CD14-positive monocyte (primary cell): ENCODE measurements at regions not wholly inside any gene's neighbourhood (a gene's known extent, or its start where the extent isn't known, plus 50 kb on each side); places are given as distances from the start of the nearest gene placed in this dataset.

Source experiments
- DNase-seq, 3 donors: peaks; one replicate each; pipeline ENCODE4 v3.0.0-alpha.2; 2011 to 2022
- H2AFZ ChIP-seq: 2 replicates; pipeline ENCODE4 v1.6.0; 2012; ENCODE audit warnings: mild to moderate bottlenecking, low read depth, low read length, inconsistent platforms; ENCODE audit not compliant: insufficient read depth, poor library complexity, severe bottlenecking
- H3K27ac ChIP-seq, 2 donors: 1 replicate in 1 of 2; 2 replicates in 1 of 2; pipeline ENCODE4 v1.5.1; 2012 to 2013; ENCODE audit warnings: low read length in 2 of 2, control low read depth in 1 of 2, inconsistent platforms in 1 of 2, low read depth in 1 of 2, mild to moderate bottlenecking in 1 of 2
- H3K27me3 ChIP-seq, 2 donors: one replicate each; pipeline versions ENCODE4 v1.6.0 to v1.6.1; 2011 to 2013; ENCODE audit warnings: low read length in 2 of 2; ENCODE audit not compliant: control insufficient read depth in 2 of 2, insufficient read depth in 2 of 2
- H3K36me3 ChIP-seq, 2 donors: replicated peaks in 1 of 2; 1 replicate in 1 of 2; 2 replicates in 1 of 2; pipeline versions ENCODE4 v1.5.1 to v1.6.1; 2012 to 2013; ENCODE audit warnings: low read length in 2 of 2, control low read depth in 1 of 2, inconsistent platforms in 1 of 2, mild to moderate bottlenecking in 1 of 2; ENCODE audit not compliant: insufficient read depth in 2 of 2, control insufficient read depth in 1 of 2
- H3K4me1 ChIP-seq, 2 donors: 1 replicate in 1 of 2; 2 replicates in 1 of 2; pipeline versions ENCODE4 v1.5.1 to v1.6.1; 2012 to 2013; ENCODE audit warnings: low read length in 2 of 2, control low read depth in 1 of 2, inconsistent platforms in 1 of 2, mild to moderate bottlenecking in 1 of 2, moderate library complexity in 1 of 2; ENCODE audit not compliant: insufficient read depth in 2 of 2, control insufficient read depth in 1 of 2
- H3K4me2 ChIP-seq: replicated peaks from 2 replicates; pipeline ENCODE3; 2012; ENCODE audit warnings: low read length, moderate library complexity, mild to moderate bottlenecking; ENCODE audit not compliant: poor library complexity, severe bottlenecking; ENCODE audit errors: extremely low read depth
- H3K4me3 ChIP-seq, 3 experiments: fragments of 200-600 bp in 1 of 3; sonication (generic) in 1 of 3; replicated peaks in 1 of 3; 1 replicate in 2 of 3; 2 replicates in 1 of 3; pipeline ENCODE4 v1.5.1; 2011 to 2013; ENCODE audit warnings: low read length in 3 of 3, mild to moderate bottlenecking in 3 of 3, control low read depth in 2 of 3, low read depth in 2 of 3, inconsistent platforms in 1 of 3, moderate library complexity in 1 of 3
- H3K79me2 ChIP-seq: 2 replicates; pipeline ENCODE4 v1.6.0; 2012; ENCODE audit warnings: mild to moderate bottlenecking, control low read depth, inconsistent platforms, low read length, moderate library complexity; ENCODE audit not compliant: insufficient read depth
- H3K9ac ChIP-seq: 2 replicates; pipeline ENCODE4 v1.6.0; 2017; ENCODE audit warnings: low read length, mild to moderate bottlenecking; ENCODE audit not compliant: insufficient read depth, poor library complexity, severe bottlenecking
- H3K9me3 ChIP-seq, 2 donors: replicated peaks in 1 of 2; 1 replicate in 1 of 2; 2 replicates in 1 of 2; pipeline versions ENCODE4 v1.5.1 to v1.6.1; 2012 to 2013; ENCODE audit warnings: low read length in 2 of 2, control low read depth in 1 of 2; ENCODE audit not compliant: control insufficient read depth in 1 of 2, insufficient read depth in 1 of 2
- H4K20me1 ChIP-seq: 2 replicates; pipeline ENCODE4 v1.6.0; 2012; ENCODE audit warnings: mild to moderate bottlenecking, low read length, control low read depth, moderate library complexity; ENCODE audit not compliant: insufficient read depth
- H3K27ac Mint-ChIP-seq, 7 donors: one replicate each; pipeline ENCODE4 v1.8.0; 2020; ENCODE audit warnings: mild to moderate bottlenecking in 7 of 7, mixed read lengths in 7 of 7, moderate library complexity in 6 of 7, inconsistent platforms in 2 of 7
- H3K27me3 Mint-ChIP-seq, 3 donors: one replicate each; pipeline ENCODE4 v1.8.0; 2021 to 2022; ENCODE audit warnings: low read depth in 3 of 3, mild to moderate bottlenecking in 3 of 3, mixed read lengths in 3 of 3, moderate library complexity in 3 of 3, inconsistent platforms in 1 of 3
- H3K36me3 Mint-ChIP-seq, 2 donors: one replicate each; pipeline ENCODE4 v1.8.0; 2020; ENCODE audit warnings: mixed read lengths in 2 of 2, inconsistent platforms in 1 of 2, mild to moderate bottlenecking in 1 of 2
- H3K4me1 Mint-ChIP-seq: one replicate; pipeline ENCODE4 v1.8.0; 2020; ENCODE audit warnings: mild to moderate bottlenecking, mixed read lengths
- H3K4me3 Mint-ChIP-seq, 2 donors: one replicate each; pipeline ENCODE4 v1.8.0; 2020; ENCODE audit warnings: mild to moderate bottlenecking in 2 of 2, mixed read lengths in 2 of 2, moderate library complexity in 1 of 2
- H3K9me3 Mint-ChIP-seq, 7 donors: one replicate each; pipeline ENCODE4 v1.8.0; 2020 to 2022; ENCODE audit warnings: mixed read lengths in 7 of 7, mild to moderate bottlenecking in 6 of 7, moderate library complexity in 6 of 7, inconsistent platforms in 2 of 7
- CTCF ChIP-seq: fragments of 200-600 bp; IDR thresholded peaks from one replicate; pipeline ENCODE4 v1.8.0; 2022; ENCODE audit warnings: antibody characterized with exemption, mild to moderate bottlenecking
- WGBS: methylation state at CpG from one replicate; pipeline ENCODE4 v1.1.5; 2013; ENCODE audit warnings: missing lambda C conversion rate; ENCODE audit not compliant: insufficient coverage; 5-methylcytosine and 5-hydroxymethylcytosine counted together
- intact Hi-C, 2 donors: fragments of 100-400 bp; cut with micrococcal nuclease; formaldehyde crosslinking; loops; one replicate each; pipeline versions ENCODE4 v1.15.0 to v1.15.1; 2023

GRCh38 chr13:50323440-50324065 lies 308.3 kb downstream of the KCNRG start:
- H3K79me2 ChIP-seq = no peaks in the 10 kb centered on the region
- H3K27ac Mint-ChIP-seq = no peak overlapping the region
- no peak overlapping the region for H3K27ac ChIP-seq
- H3K4me3 ChIP-seq = no peak overlapping the region
- no peak overlapping the region for H3K9ac ChIP-seq
- H3K36me3 ChIP-seq = no peaks in the 10 kb centered on the region
- no peak overlapping the region for H2AFZ ChIP-seq
- no peak overlapping the region for H3K4me2 ChIP-seq
- peaks cover 14% of the 10 kb centered on the region for H3K4me1 Mint-ChIP-seq
- no peaks in the 10 kb centered on the region for H4K20me1 ChIP-seq
- 100% methylated on average over 1 of the region's 3 CpGs for WGBS
- no peaks in the 10 kb centered on the region for H3K9me3 ChIP-seq
- H3K27me3 Mint-ChIP-seq = peaks cover 0 to 6% (median 0%) of the 10 kb centered on the region in 3 donors
- intact Hi-C loops = loop anchor here in 1 of 2 donors (10.0 kb wide), 1 partner anchor 131 kb away; no protein-coding TSS in a partner anchor
- no peaks in the 10 kb centered on the region for H3K36me3 Mint-ChIP-seq
- H3K4me3 Mint-ChIP-seq = no peak overlapping the region
- peaks cover 0 to 10% (median 6%) of the 10 kb centered on the region in 7 donors for H3K9me3 Mint-ChIP-seq
- H3K27me3 ChIP-seq = no peaks in the 10 kb centered on the region
- H3K4me1 ChIP-seq = peaks cover 0 to 5% of the 10 kb centered on the region in 2 donors
- DNase-seq = peak; percentile 23 to 58 (median 34)
- TF ChIP-seq CTCF = no peak

DNA sequence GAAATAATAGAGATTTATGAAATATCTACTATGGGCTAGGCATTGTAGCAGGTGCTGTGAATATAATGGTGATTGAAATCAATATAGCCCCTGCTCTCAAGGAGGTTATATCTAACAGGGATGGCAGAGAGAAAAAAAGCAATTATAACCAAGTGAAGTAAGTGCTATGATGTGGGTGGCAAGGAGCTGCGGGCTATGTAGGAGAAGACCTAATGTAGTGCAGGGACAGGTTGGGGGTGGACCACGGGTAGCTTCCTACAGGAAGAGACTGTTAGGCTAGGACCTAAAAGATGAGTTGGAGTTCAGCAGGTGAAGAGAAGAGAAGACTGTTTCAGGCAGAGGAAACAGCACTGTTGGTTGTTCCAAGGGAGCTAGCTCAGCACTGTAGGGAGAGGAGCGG lies 311.0 kb downstream of the KCNRG start:
- H3K4me1 Mint-ChIP-seq = peaks cover 9% of the 10 kb centered on the region
- DNase-seq = no peak
- H3K27me3 ChIP-seq = no peaks in the 10 kb centered on the region
- H3K36me3 Mint-ChIP-seq = no peaks in the 10 kb centered on the region
- H3K9me3 Mint-ChIP-seq = peaks cover 0 to 11% (median 6%) of the 10 kb centered on the region in 7 donors
- WGBS = 96% methylated on average over 2 of the region's 3 CpGs
- no peak overlapping the region for H3K4me2 ChIP-seq
- H3K4me3 Mint-ChIP-seq = no peak overlapping the region
- peaks cover 0 to 5% of the 10 kb centered on the region in 2 donors for H3K4me1 ChIP-seq
- peak overlapping the region; percentile 10 for H2AFZ ChIP-seq
- H3K9ac ChIP-seq = no peak overlapping the region
- H3K4me3 ChIP-seq = no peak overlapping the region
- H3K36me3 ChIP-seq = no peaks in the 10 kb centered on the region
- no peak for TF ChIP-seq CTCF
- H3K9me3 ChIP-seq = no peaks in the 10 kb centered on the region
- intact Hi-C loops = loop anchor here in 1 of 2 donors (10.0 kb wide), 1 partner anchor 129 kb away; no protein-coding TSS in a partner anchor
- H3K27ac ChIP-seq = no peak overlapping the region
- H3K79me2 ChIP-seq = no peaks in the 10 kb centered on the region
- H3K27me3 Mint-ChIP-seq = peaks cover 0 to 6% (median 0%) of the 10 kb centered on the region in 3 donors
- H4K20me1 ChIP-seq = no peaks in the 10 kb centered on the region
- H3K27ac Mint-ChIP-seq = no peak overlapping the region
